ENCODE measurements at regions not wholly inside any gene's neighbourhood (a gene's known extent, or its start where the extent isn't known, plus 50 kb on each side); places are given as distances from the start of the nearest gene placed in this dataset.
A peak's percentile ranks its signal among the peaks of the same experiment; 100 is the strongest.

GRCh38 chr5:158430798-158431167 lies 571.8 kb upstream of the CLINT1 start:
- TF ChIP-seq CTCF (IDR thresholded peaks at IDR 0.05) (no peak), POLR2A (IDR thresholded peaks at IDR 0.05) (no peak)
- Histone ChIP-seq H3K9me3 (no peaks in the 10 kb centered on the region), H3K27me3 (no peaks in the 10 kb centered on the region), H3K4me1 (peaks cover 0 to 5% (median 0%) of the 10 kb centered on the region in 3 donors), H3K27ac (peak overlapping the region in 2 of 4 donors; percentile 68 to 69), H3K36me3 (no peaks in the 10 kb centered on the region), H3K4me3 (no peak overlapping the region)
- 83 to 94% methylated on average over 2 of the region's 2 CpGs for WGBS, 2 donors
- DNase-seq = no peak
- intact Hi-C loops (cut with DNase I) = no loop called here

- H3K4me1 ChIP-seq = peaks cover 0 to 5% (median 0%) of the 10 kb centered on the region in 3 donors
- WGBS, 2 donors = 44 to 50% methylated on average over 1 to 2 of the region's 2 CpGs
- H3K27me3 ChIP-seq = no peaks in the 10 kb centered on the region
- no peak for TF ChIP-seq POLR2A (IDR thresholded peaks at IDR 0.05)
- TF ChIP-seq CTCF (IDR thresholded peaks at IDR 0.05) = no peak
- no peak for DNase-seq
- intact Hi-C loops (cut with DNase I) = no loop called here
- H3K36me3 ChIP-seq = no peaks in the 10 kb centered on the region
- no peak overlapping the region for H3K4me3 ChIP-seq
- H3K9me3 ChIP-seq = no peaks in the 10 kb centered on the region
- peak overlapping the region in 2 of 4 donors; percentile 69 to 74 for H3K27ac ChIP-seq
These were observed 571.3 kb upstream of the CLINT1 start for GRCh38 chr5:158430166-158430797.

- Histone ChIP-seq H3K27ac (peak overlapping the region in 1 of 4 donors; percentile 74), H3K4me3 (no peak overlapping the region), H3K36me3 (no peaks in the 10 kb centered on the region), H3K27me3 (no peaks in the 10 kb centered on the region), H3K9me3 (no peaks in the 10 kb centered on the region), H3K4me1 (peaks cover 0 to 5% (median 0%) of the 10 kb centered on the region in 3 donors)
- 15 to 33% methylated on average over 4 of the region's 4 CpGs for WGBS, 2 donors
- no peak for DNase-seq
- TF ChIP-seq POLR2A (IDR thresholded peaks at IDR 0.05) = no peak
- no peak for TF ChIP-seq CTCF (IDR thresholded peaks at IDR 0.05)
- intact Hi-C loops (cut with DNase I) = no loop called here
These were observed 570.6 kb upstream of the CLINT1 start for GRCh38 chr5:158429564-158429963.

GRCh38 chr5:158423623-158424200 lies 564.8 kb upstream of the CLINT1 start:
- 60 to 63% methylated on average over 2 of the region's 2 CpGs for WGBS, 2 donors

More at GRCh38 chr5:158423623-158424200, 564.8 kb upstream of the CLINT1 start:
- H3K4me3 ChIP-seq = no peak overlapping the region
- no peaks in the 10 kb centered on the region for H3K4me1 ChIP-seq
- no peaks in the 10 kb centered on the region for H3K27me3 ChIP-seq
- H3K9me3 ChIP-seq = no peaks in the 10 kb centered on the region
- DNase-seq = no peak
- TF ChIP-seq POLR2A (IDR thresholded peaks at IDR 0.05) (no peak), CTCF (IDR thresholded peaks at IDR 0.05) (no peak)
- intact Hi-C loops (cut with DNase I) = no loop called here
- peak overlapping the region in 2 of 4 donors; percentile 12 to 58 for H3K27ac ChIP-seq
- H3K36me3 ChIP-seq = no peaks in the 10 kb centered on the region
